HepG2 (cell line): ENCODE measurements at regions not wholly inside any gene's neighbourhood (a gene's known extent, or its start where the extent isn't known, plus 50 kb on each side); places are given as distances from the start of the nearest gene placed in this dataset.

Experiments
- CTCF ChIP-seq: sonication (generic); formaldehyde crosslinking; IDR thresholded peaks from 2 replicates; pipeline ENCODE4 v1.5.0; 2020; ENCODE audit warnings: mild to moderate bottlenecking, missing genetic modification reagents, moderate library complexity
- FOXA3 ChIP-seq: IDR thresholded peaks from 2 replicates; pipeline ENCODE4 v1.6.1; 2016; ENCODE audit warnings: missing genetic modification reagents, missing compliant biosample characterization
- MAZ ChIP-seq, 2 experiments: sonication (generic) in 1 of 2; formaldehyde crosslinking in 1 of 2; IDR thresholded peaks; 2 replicates each; pipeline versions ENCODE4 v1.5.0 to v1.6.1; 2012 to 2020; ENCODE audit warnings: low read depth in 2 of 2, mild to moderate bottlenecking in 2 of 2, borderline replicate concordance in 1 of 2, improper control_type of control experiment in 1 of 2, low read length in 1 of 2, missing genetic modification reagents in 1 of 2, moderate library complexity in 1 of 2
- NFYB ChIP-seq: sonication (generic); formaldehyde crosslinking; IDR thresholded peaks from 2 replicates; pipeline ENCODE4 v1.4.0; 2020; ENCODE audit warnings: missing genetic modification reagents
- PBX3 ChIP-seq: sonication (generic); formaldehyde crosslinking; IDR thresholded peaks from 2 replicates; pipeline ENCODE4 v1.8.1; 2023; ENCODE audit warnings: missing genetic modification reagents, inconsistent platforms, borderline replicate concordance
- POLR2A ChIP-seq, 2 experiments: IDR thresholded peaks; 2 replicates each; pipeline ENCODE4 v1.6.1; 2011; ENCODE audit warnings: low read depth in 2 of 2, low read length in 2 of 2, mild to moderate bottlenecking in 1 of 2, moderate library complexity in 1 of 2; ENCODE audit not compliant: insufficient read depth in 1 of 2
- PRDM15 ChIP-seq: sonication (generic); formaldehyde crosslinking; IDR thresholded peaks from 2 replicates; pipeline ENCODE4 v1.4.0; 2020; ENCODE audit warnings: missing genetic modification reagents
- TBL1XR1 ChIP-seq: fragments of 150-350 bp; IDR thresholded peaks from 2 replicates; pipeline ENCODE4 v1.6.1; 2014; ENCODE audit warnings: borderline replicate concordance, low read length; ENCODE audit not compliant: partially characterized antibody
- USF2 ChIP-seq, 2 experiments: sonication (generic) in 1 of 2; formaldehyde crosslinking in 1 of 2; IDR thresholded peaks; 2 replicates each; pipeline versions ENCODE4 v1.5.1 to v1.6.1; 2011 to 2020; ENCODE audit warnings: borderline replicate concordance in 1 of 2, low read depth in 1 of 2, low read length in 1 of 2, mild to moderate bottlenecking in 1 of 2, missing genetic modification reagents in 1 of 2, moderate library complexity in 1 of 2
- YY1 ChIP-seq: IDR thresholded peaks from 2 replicates; pipeline ENCODE4 v1.6.1; 2011; ENCODE audit warnings: low read length, low read depth, moderate library complexity, mild to moderate bottlenecking; ENCODE audit not compliant: insufficient read depth, insufficient replicate concordance
- ZNF160 ChIP-seq: sonication (generic); formaldehyde crosslinking; IDR thresholded peaks from 2 replicates; pipeline ENCODE4 v1.8.0; 2022; ENCODE audit warnings: mild to moderate bottlenecking, inconsistent platforms, missing genetic modification reagents
- ZNF225 ChIP-seq: sonication (generic); formaldehyde crosslinking; IDR thresholded peaks from 2 replicates; pipeline ENCODE4 v1.4.0; 2020; ENCODE audit warnings: mild to moderate bottlenecking, missing genetic modification reagents
- ZNF546 ChIP-seq: sonication (generic); formaldehyde crosslinking; conservative IDR thresholded peaks from 2 replicates; pipeline ENCODE4 v1.8.1; 2023; ENCODE audit warnings: mild to moderate bottlenecking, missing genetic modification reagents
- ZNF740 ChIP-seq: sonication (generic); formaldehyde crosslinking; IDR thresholded peaks from 2 replicates; pipeline ENCODE4 v1.4.0; 2020; ENCODE audit warnings: missing genetic modification reagents

- TF ChIP-seq CTCF (CRISPR knock-in tag): no peak
- no peak for TF ChIP-seq TBL1XR1
- TF ChIP-seq FOXA3 (CRISPR knock-in tag): no peak
- TF ChIP-seq USF2 (IDR thresholded peaks at IDR 0.05; ENCODE audit: low read depth, low read length): no peak
- no peak for TF ChIP-seq USF2 (CRISPR knock-in tag; IDR thresholded peaks at IDR 0.05; ENCODE audit: borderline replicate concordance)
- no peak for TF ChIP-seq NFYB (CRISPR knock-in tag)
- TF ChIP-seq POLR2A (IDR thresholded peaks at IDR 0.05; ENCODE audit: insufficient read depth in 1 of 2, low read depth in 2 of 2, low read length in 2 of 2): no peak
- no peak for TF ChIP-seq ZNF160 (CRISPR knock-in tag)
- TF ChIP-seq MAZ (IDR thresholded peaks at IDR 0.05; ENCODE audit: borderline replicate concordance, low read depth, low read length): no peak
- TF ChIP-seq MAZ (CRISPR knock-in tag; IDR thresholded peaks at IDR 0.05; ENCODE audit: low read depth): no peak
- TF ChIP-seq PRDM15 (CRISPR knock-in tag): no peak
- no peak for TF ChIP-seq ZNF740
- TF ChIP-seq PBX3 (CRISPR knock-in tag): no peak
- no peak for TF ChIP-seq YY1
- no peak for TF ChIP-seq ZNF546 (CRISPR knock-in tag)
- no peak for TF ChIP-seq ZNF225 (CRISPR knock-in tag)
Measured at GRCh38 chr15:38084289-38084688, 149.8 kb downstream of the TMCO5A start.
